ENCODE measurements at regions not wholly inside any gene's neighbourhood (a gene's known extent, or its start where the extent isn't known, plus 50 kb on each side); places are given as distances from the start of the nearest gene placed in this dataset.
"Not testable (repeated sequence)": the region's sequence is repeated elsewhere in the genome, so short reads cannot be mapped to it uniquely, and the experiment has no call there.

GRCh38 chr9:2443933-2444332 lies 177.7 kb upstream of the VLDLR start:
- not testable (repeated sequence) for TF ChIP-seq CTCF, POLR2AphosphoS5, POLR2A (IDR thresholded peaks at IDR 0.05)

All from upper lobe of left lung (tissue), 4 donors.